ENCODE measurements at regions not wholly inside any gene's neighbourhood (a gene's known extent, or its start where the extent isn't known, plus 50 kb on each side); places are given as distances from the start of the nearest gene placed in this dataset.

DNA sequence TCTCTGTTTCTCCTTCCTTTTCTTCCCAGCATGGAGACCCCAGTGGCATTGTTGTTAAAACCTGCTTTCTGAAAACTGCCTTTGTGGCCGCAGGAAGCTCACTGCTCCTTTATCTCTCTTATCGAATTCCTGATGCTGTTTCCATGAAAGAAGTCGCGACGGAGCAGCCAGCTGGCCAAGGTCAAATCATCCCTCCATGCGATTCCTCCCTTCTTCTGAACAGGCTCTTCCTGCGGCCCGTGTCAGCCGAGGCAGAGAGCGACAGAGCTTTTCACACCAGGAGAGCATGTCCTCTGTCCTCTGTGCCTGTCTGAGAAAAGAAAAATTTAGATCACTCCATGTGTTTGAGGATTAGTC, 242.1 kb upstream of the PITRM1 start:
- POLR2A ChIA-PET (ENCODE audit: low non-redundant PET), result interaction anchor here (0.6 kb wide), 1 partner anchor 291 kb away, joined by 5 read pairs; no protein-coding TSS in a partner anchor
- H3K27ac ChIP-seq, result no peak overlapping the region
- CTCF ChIA-PET, result no interaction called here
- TF ChIP-seq, protein P1, sequence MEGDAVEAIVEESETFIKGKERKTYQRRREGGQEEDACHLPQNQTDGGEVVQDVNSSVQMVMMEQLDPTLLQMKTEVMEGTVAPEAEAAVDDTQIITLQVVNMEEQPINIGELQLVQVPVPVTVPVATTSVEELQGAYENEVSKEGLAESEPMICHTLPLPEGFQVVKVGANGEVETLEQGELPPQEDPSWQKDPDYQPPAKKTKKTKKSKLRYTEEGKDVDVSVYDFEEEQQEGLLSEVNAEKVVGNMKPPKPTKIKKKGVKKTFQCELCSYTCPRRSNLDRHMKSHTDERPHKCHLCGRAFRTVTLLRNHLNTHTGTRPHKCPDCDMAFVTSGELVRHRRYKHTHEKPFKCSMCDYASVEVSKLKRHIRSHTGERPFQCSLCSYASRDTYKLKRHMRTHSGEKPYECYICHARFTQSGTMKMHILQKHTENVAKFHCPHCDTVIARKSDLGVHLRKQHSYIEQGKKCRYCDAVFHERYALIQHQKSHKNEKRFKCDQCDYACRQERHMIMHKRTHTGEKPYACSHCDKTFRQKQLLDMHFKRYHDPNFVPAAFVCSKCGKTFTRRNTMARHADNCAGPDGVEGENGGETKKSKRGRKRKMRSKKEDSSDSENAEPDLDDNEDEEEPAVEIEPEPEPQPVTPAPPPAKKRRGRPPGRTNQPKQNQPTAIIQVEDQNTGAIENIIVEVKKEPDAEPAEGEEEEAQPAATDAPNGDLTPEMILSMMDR (conservative IDR thresholded peaks at IDR 0.05; ENCODE audit: low read depth), result no peak
- no peak for DNase-seq (ENCODE audit: low spot score)

DNA sequence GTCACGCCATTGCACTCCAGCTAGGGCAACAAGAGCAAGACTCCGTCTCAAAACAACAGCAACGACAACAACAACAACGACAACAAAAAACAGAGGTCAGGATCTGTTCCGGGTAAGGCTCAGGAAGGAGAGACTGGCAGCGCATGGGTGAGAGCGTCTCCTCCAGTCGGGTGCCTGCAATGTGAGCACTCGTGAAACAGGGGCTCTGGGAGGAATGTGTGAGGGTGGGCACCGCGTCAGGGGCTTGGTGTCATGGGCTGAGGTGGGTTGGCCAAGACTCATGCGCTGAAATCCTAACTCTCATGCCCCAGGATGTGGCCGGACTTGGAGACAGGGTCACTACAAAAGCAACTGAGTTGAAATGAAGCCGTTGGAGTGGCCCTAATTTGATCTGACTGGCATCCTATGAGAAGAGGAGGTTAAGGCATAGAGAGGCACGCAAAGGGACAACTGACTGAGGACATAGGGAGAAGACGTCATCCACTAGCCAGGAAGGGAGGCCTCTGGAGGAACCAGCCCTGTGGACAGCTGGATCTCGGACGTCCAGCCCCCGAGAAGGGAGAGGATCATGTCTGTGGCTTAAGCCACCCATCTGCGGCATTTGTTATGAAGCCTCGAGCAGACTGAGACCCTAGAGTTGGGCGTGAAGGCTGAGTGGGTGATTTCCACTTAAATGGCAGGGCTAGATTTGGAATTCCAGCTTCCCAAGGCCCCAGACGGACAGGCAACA, 241.5 kb upstream of the PITRM1 start:
- ChIA-PET CTCF (interaction anchor here (0.6 kb wide), 1 partner anchor 86 kb away, joined by 5 read pairs; no protein-coding TSS in a partner anchor), POLR2A (ENCODE audit: low non-redundant PET) (interaction anchor here (0.6 kb wide), 1 partner anchor 292 kb away, joined by 5 read pairs; no protein-coding TSS in a partner anchor)
- TF ChIP-seq, protein P1 (conservative IDR thresholded peaks at IDR 0.05; ENCODE audit: low read depth), result no peak

DNA sequence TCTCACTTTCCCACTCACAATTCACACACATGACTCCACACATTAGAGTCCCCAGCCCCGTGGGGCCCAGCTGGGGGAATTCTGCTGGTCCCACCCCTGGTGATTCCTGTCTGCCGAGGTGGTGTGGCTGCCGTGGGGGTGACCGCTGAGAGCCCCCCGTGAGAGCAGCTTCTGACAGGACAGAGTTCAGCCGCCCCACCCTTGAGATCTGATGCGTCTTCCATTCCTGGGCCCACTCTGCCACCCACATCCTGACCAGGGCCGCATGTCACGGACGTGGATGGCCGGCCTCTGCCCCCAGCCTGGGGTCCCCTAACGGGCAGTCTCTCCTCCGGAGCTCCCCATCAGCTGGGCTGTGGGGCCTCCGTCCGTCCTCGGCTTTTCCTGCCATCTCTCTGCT, 240.1 kb upstream of the PITRM1 start:
- CTCF ChIA-PET, result interaction anchor here (0.6 kb wide), 1 partner anchor 22 kb away, joined by 3 read pairs; no protein-coding TSS in a partner anchor
- DNase-seq (ENCODE audit: low spot score), result no peak
- TF ChIP-seq, protein P1 (conservative IDR thresholded peaks at IDR 0.05; ENCODE audit: low read depth), result no peak
- H3K27ac ChIP-seq, result no peak overlapping the region
- POLR2A ChIA-PET (ENCODE audit: low non-redundant PET), result no interaction called here

More for the DNA sequence above, 241.5 kb upstream of the PITRM1 start:
- DNase-seq (ENCODE audit: low spot score), result no peak
- no peak overlapping the region for H3K27ac ChIP-seq

DNA sequence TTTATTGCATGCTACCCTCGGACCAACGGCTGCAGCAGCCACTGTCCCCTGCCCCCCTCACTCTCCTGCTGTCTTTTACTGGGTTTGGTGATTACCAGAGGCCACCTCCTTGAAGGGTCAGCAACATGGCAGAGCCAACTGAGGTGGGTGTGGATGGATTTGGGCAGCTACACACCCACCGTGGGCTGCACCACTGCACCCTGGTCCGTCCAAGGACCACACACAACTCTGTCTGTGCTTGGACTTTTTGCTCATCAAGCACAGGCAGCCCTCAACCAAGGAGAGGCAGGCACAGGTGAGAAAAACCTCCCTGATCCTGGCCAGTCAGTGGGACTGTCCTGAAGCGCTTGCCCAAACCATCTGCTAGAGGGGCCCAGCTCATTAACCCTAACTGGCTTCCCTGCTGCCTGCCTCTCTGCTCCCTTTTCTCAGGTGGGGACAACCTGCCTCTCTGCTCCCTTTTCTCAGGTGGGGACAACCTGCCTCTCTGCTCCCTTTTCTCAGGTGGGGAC, 239.5 kb upstream of the PITRM1 start:
- TF ChIP-seq, protein P1 (conservative IDR thresholded peaks at IDR 0.05; ENCODE audit: low read depth), result no peak
- H3K27ac ChIP-seq, result no peak overlapping the region
- ChIA-PET CTCF (interaction anchor here (0.6 kb wide), 1 partner anchor 21 kb away, joined by 3 read pairs; no protein-coding TSS in a partner anchor), POLR2A (ENCODE audit: low non-redundant PET) (no interaction called here)
- DNase-seq (ENCODE audit: low spot score), result no peak

DNA sequence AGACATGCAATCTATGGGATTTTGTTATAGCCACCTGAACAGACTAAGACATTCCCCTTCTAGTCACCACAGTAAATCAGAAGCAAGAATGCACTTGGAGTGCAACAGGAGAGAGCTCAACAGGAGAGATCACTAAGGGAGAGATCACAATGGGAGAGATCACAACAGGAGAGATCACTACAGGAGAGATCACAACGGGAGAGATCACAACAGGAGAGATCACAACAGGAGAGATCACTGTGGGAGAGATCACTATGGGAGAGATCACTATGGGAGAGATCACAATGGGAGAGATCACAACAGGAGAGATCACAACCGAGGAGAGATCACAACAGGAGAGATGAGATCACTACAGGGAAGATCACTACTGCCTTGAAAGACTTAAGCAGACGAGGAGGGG, 238.5 kb upstream of the PITRM1 start:
- ChIA-PET CTCF (interaction anchor here (0.6 kb wide), 1 partner anchor 155 kb away, joined by 4 read pairs; no protein-coding TSS in a partner anchor), POLR2A (ENCODE audit: low non-redundant PET) (no interaction called here)
- TF ChIP-seq, protein P1 (conservative IDR thresholded peaks at IDR 0.05; ENCODE audit: low read depth), result no peak
- no peak overlapping the region for H3K27ac ChIP-seq
- no peak for DNase-seq (ENCODE audit: low spot score)

DNA sequence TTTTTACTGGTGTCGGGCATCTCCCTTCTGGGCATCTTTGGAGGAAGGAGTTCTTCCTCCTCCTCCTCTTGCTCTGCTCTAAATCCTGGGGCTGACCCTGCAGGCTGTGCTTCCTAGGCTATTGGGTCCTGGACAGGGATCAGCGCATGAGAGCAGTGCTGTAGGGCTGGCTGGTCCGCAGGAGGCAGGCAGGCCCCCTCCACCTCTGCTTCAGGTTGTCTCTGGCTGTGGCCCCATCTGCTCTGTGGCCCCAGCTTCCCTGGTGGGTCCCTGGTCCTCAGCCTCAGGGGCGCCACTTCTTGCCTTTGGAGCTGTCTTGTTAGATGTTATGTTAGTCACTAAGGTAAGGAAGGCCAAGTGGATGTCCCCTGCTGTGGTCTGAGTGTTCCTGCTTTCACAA, 237.3 kb upstream of the PITRM1 start:
- CTCF ChIA-PET, result no interaction called here
- TF ChIP-seq, protein P1 (conservative IDR thresholded peaks at IDR 0.05; ENCODE audit: low read depth), result no peak
- H3K27ac ChIP-seq, result no peak overlapping the region
- POLR2A ChIA-PET (ENCODE audit: low non-redundant PET), result no interaction called here
- DNase-seq (ENCODE audit: low spot score), result no peak
